Head of caudate nucleus (tissue), 42 donors: ENCODE measurements at regions not wholly inside any gene's neighbourhood (a gene's known extent, or its start where the extent isn't known, plus 50 kb on each side); places are given as distances from the start of the nearest gene placed in this dataset.

Experiments used
- DNase-seq, 42 donors: peaks; one replicate each; pipeline versions ENCODE4 v3.0.0 to v3.0.0-alpha.2; 2020 to 2021; ENCODE audit warnings: mixed read lengths in 7 of 42
- intact Hi-C: fragments of 100-400 bp; cut with DNase I; formaldehyde crosslinking; loops from one replicate; pipeline ENCODE4 v1.15.0; 2022

DNA sequence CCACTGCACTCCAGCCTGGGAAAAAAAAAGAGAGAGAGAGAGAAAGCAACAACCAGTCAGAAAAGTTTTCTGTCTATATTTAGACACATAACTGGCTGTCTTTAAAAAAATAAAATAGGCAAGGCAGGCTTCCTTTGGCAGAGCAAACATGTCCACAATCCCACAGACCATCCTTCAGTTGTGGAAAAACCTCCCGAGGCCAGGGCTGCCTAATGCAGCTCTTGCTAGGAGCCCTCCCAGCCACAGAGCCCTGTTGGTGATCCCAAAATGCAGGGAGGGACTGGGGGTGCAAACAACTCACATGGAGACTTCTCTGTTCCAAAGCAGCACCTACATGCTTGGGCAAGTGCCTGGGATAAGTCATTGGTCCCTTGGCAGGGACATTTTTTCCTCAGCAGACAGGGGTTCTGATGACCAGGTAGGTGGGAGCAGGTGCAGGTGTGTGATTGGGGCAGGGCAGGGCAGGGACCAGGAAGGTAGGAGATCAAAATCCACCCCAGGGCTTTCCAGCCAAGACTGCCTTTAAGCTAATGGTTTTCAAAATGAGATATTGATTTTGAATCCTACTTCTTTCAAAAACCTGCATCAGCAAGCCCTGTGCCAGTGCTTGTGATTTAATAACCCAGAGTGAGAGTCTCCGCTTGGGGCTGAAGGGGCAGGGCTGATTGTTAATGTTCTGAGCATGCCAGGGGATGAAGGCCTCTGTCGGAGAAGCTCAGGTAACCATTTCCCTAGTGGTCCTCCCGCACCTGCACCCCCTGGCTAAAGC is 178.5 kb downstream of the USP12 start:
- intact Hi-C loops = no loop called here

DNA sequence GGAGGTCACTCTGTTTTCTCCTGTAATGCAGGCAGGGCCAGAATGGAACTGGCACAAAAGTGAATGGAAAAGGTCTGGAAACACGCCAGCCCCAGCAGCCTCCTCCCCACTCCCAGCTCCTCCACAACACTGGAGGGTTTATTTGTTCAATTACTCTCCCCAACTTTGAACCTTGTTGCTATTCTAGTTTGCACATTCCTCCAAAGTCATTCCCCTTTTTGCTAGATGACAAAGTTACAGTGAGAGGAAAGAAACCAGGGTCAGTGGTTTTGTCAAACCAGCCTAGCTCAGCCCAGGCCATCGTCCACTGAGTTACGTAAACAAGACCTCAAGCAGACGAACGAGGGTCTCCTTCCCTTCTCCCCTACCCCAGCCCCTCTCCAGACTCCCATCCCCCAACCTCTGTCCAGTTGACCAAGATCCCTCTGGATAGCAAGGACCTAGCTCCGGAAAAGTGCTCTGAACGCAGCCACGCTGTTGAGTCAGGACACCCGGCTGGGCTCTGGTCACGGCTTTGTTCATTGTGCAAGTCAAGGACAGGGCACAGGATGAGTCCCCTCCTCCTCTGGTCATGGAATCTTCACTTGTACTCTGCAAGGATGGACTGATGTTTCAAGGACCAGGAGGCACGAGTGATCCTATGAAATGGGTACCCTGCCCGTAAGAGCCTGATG is 180.0 kb downstream of the USP12 start:
- peak in 41 of 42 donors; percentile 31 to 90 (median 71) for DNase-seq
- intact Hi-C loops = no loop called here

More for the DNA sequence above, 178.5 kb downstream of the USP12 start:
- no peak for DNase-seq

GRCh38 chr13:26989957-26990713 is 181.5 kb downstream of the USP12 start:
- no peak for DNase-seq
- intact Hi-C loops = loop anchor here (5.0 kb wide), 2 partner anchors 187 to 292 kb away; no protein-coding TSS in a partner anchor

GRCh38 chr13:26989261-26989956 is 182.2 kb downstream of the USP12 start:
- no peak for DNase-seq
- intact Hi-C loops = loop anchor here (5.0 kb wide), 2 partner anchors 188 to 293 kb away; no protein-coding TSS in a partner anchor

- DNase-seq = no peak
Observed at GRCh38 chr13:26988059-26988769, 183.4 kb downstream of the USP12 start.

DNA sequence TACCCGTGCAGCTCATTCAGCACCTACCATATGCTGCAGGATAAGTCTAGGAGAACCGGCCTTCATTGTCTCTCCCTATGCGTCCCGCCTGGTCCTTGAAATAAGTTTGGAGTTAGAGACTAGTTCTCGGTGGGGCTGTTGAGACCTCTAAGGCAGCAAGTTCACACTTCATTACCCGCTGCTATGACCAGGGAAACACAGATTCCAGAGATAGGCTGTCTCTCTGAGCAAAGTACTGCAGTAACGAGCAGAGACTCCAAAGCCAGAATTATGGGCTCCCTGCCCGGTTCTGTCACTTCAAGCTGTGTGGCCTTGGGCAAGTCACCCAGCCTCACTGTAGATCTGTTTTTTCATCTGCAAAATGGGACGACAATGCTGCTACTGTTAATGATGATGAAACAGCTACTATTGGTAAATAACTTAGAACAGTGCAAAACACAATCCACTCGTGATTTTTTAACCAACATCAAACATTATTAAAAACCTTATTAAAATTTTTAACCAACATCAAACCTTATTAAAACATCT is 184.1 kb downstream of the USP12 start:
- intact Hi-C loops = loop anchor here (5.0 kb wide), 2 partner anchors 190 to 295 kb away; no protein-coding TSS in a partner anchor
- DNase-seq = no peak

More at GRCh38 chr13:26988059-26988769, 183.4 kb downstream of the USP12 start:
- intact Hi-C loops = loop anchor here (5.0 kb wide), 2 partner anchors 189 to 294 kb away; no protein-coding TSS in a partner anchor

DNA sequence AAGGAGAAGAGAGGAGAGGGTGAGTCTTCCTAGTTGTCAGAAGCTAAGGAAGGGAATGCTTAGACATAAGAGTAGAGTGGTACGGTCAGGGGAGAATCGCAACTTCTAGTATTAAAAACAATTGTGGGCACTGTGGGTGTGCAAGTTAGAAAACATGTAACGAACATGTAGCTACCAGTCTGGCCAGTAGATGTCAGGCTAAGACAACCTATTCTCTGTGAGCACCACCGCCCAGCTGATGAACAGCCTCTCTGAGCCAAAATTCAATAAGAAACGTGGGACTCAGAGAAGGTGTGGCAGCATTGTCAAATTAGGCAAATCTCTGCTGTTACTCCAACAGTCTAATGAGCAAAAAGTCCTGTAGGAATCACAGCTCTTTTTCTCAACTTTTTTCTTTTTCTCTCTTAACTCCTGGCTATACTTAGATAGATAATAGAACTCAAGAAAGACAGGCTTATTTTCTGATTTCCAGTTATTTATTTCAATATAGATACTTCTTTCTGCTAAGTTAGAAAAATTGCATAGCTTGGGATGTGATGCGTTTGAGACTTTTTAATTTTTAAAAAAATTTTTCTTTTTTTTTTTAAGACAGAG is 186.2 kb downstream of the USP12 start:
- intact Hi-C loops = loop anchor here (2.0 to 5.0 kb wide), 3 partner anchors 192 to 373 kb away; no protein-coding TSS in a partner anchor
- DNase-seq = peak in 41 of 42 donors; percentile 46 to 93 (median 79)

- DNase-seq = no peak
- intact Hi-C loops = loop anchor here (2.0 kb wide), 1 partner anchor 374 kb away; no protein-coding TSS in a partner anchor
Observed at GRCh38 chr13:26984337-26984736, 187.3 kb downstream of the USP12 start.

- DNase-seq = no peak
- intact Hi-C loops = loop anchor here (2.0 kb wide), 1 partner anchor 375 kb away; no protein-coding TSS in a partner anchor
Observed at GRCh38 chr13:26983543-26984320, 187.9 kb downstream of the USP12 start.

GRCh38 chr13:26980099-26981031 is 191.2 kb downstream of the USP12 start:
- intact Hi-C loops = no loop called here

DNA sequence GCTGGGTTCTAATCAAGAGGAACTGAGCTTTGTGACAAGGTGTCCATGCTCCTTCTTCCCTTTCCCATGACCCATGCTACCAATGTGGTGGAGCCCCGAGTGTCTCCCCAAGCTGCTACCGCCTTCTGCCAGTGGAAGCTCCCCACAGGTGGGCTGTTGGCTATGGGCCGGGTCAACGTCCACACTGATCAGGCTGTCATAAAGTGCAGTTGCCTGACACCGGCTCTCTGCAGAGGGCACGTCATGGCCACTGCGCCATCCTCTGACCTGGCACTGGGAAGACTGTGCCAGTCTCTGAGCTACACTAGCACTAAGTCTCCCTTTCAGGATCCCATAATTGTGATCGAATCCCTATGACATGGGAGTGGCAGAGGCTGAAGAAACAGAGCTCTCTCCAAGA is 192.3 kb downstream of the USP12 start:
- DNase-seq = no peak
- intact Hi-C loops = no loop called here

More at GRCh38 chr13:26980099-26981031, 191.2 kb downstream of the USP12 start:
- DNase-seq = no peak

- intact Hi-C loops = no loop called here
- DNase-seq = no peak
Observed at GRCh38 chr13:26978081-26978860, 193.3 kb downstream of the USP12 start.

GRCh38 chr13:26977541-26977940 is 194.1 kb downstream of the USP12 start:
- intact Hi-C loops = no loop called here
- no peak for DNase-seq

DNA sequence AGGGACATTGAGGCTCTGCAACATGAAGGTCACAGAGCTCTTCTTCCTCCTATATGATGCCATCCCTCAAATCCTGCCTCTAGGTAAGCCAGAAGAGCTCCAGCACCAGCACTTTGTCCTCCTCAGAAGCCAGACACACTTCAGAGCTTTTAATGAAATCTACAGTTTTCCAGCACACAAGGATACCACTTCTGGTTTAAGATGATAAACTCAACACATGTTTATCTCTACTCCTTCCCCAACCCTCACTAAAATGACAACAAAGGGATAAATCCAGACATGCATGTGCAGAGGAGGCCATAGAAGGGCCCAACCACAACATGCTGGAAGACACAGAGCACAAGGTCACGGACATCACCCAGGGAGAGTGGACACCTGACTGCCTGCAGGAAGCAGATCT is 195.3 kb downstream of the USP12 start:
- DNase-seq = no peak
- intact Hi-C loops = no loop called here

DNA sequence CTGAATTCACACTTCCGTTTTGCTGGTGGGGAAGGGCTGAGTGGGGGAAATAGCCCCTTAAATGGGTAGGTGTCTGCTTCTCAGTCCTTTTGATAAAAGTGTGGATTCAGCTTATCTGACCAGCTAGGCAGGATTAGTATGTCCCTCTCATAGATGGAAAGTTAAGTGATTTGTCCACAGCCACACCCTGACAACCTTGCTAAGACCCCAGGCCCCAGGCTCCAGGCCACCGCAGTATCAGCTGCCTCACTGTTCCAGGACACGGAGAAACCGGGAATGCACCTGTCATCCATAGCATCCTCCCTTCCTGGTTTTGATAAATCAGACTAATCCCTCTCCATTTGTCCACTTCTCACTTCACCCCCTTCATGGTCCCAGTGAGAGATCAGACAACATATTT is 197.7 kb downstream of the USP12 start:
- intact Hi-C loops = no loop called here
- DNase-seq = no peak
